ENCODE measurements at regions not wholly inside any gene's neighbourhood (a gene's known extent, or its start where the extent isn't known, plus 50 kb on each side); places are given as distances from the start of the nearest gene placed in this dataset.
"Not testable (repeated sequence)": the region's sequence is repeated elsewhere in the genome, so short reads cannot be mapped to it uniquely, and the experiment has no call there.

DNA sequence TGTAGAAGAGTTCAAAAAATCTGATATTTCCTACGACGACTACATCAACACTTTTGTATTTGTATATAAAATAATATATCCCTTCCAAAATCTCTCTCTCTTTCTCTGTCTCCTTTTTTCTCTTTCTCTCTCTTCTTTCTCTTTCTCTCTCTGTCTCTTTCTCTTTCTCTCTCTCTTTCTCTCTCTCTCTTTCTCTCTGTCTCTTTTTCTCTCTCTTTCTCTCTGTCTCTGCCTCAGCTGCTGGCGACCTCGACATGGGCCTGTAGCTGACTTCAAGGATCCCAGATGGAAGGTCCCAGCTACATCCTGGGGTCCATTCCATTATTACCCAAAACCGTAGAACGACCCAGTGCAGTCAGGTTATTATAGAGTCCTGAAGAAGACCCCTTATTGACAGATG lies 90.0 kb downstream of the CD24 start:
- no peak for DNase-seq (ENCODE audit: low read depth, low spot score)

DNA sequence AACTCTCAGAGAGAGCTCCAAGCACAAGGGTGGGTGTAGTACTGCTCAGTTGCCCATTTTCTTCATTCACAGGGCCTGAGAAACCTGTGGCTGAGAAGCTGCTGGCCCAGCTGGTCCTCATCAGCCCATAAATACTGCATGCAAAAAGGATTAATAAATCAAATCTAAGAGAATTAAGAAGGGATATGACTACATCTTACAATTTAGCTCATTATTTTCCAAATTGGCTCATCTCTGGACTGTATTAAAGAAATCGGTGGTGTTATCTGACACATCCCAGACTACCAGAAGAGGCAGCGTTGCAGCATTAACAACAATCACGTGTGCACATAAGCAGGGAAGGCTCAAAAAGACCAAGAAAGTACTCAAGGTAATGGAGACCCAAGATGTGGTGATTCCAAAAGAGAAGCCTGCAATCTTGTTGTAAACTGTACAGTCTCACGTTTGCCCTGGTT lies 90.7 kb downstream of the CD24 start:
- no peak for DNase-seq (ENCODE audit: low read depth, low spot score)

DNA sequence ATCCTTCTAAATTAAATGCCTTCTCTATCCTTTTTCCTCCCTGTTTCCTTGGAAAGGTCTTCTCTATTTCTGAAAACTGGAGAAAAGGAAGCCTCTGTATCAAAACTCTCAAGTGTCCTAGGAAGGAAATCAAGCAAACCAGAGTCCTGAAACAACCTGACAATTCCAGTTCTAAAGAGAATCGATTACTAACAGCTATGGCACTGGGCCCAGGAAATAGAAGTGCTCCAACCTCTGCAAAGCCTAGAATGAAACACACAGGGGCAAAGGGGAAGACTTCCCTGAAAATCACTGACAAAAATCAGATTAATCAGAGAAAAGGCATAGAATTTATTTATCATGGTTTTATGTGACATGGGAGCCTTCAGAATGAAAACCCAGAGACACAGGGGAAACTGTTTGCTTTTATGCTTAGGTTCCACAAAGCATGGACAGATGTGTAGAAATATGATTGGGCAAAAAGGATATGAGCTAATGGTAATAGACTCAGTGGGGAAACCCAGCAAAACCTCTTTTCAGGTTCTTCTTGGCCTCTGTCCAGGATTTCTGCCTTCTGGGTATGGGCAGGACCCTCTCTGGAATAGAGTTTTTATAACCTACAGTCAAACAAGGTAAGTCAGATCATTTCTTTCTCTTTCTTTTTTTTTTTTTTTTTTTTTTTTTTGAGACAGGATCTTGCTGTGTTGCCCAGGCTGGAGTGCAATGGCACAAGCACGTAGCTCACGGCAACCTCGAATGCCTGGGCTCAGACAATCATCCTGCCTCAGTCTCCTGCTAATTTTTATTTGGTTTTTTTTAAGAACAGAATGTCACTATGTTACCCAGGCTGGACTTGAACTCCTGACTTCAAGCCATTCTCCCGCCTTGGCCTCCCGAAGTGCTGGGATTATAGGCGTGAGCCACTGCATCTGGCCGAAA lies 91.7 kb downstream of the CD24 start:
- no peak for DNase-seq (ENCODE audit: low read depth, low spot score)

DNA sequence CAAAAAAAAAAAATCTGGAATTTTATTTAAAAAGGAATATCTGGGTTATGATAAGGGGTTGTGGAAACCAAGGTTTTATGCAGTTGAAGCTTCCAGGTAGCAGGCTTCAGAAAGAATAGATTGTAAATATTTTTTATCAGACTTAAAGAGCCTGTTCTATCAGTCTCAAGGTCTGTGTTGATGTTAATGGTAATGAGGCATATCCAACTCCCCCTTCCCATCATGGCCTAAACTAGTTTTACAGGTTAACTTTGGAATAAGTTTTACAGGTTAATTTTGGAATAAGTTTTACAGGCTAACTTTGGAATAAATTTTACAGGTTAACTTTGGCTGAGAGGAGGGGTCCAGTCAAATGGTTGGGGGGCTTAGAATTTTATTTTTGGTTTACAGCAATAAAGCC lies 92.4 kb downstream of the CD24 start:
- no peak for DNase-seq (ENCODE audit: low read depth, low spot score)

DNA sequence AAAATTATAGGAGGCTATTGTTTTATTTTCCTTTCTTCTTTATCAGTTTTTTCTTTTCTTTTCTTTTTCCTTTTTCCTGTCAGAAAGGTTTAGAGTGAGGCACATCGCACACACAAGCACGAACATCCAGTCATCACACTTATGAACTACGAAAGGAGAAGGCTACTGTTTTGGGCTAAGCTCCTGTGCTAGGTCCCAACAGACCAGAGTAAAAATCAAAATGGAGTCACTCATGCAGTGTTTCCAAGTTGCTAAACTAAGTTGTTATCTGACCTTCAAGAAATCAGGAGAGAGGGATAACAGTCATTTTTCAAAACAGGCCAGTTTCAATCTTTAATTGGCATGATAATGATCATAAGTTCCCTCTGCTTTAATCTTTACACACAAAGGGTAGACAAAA lies 93.6 kb downstream of the CD24 start:
- DNase-seq (ENCODE audit: low read depth, low spot score), result no peak

DNA sequence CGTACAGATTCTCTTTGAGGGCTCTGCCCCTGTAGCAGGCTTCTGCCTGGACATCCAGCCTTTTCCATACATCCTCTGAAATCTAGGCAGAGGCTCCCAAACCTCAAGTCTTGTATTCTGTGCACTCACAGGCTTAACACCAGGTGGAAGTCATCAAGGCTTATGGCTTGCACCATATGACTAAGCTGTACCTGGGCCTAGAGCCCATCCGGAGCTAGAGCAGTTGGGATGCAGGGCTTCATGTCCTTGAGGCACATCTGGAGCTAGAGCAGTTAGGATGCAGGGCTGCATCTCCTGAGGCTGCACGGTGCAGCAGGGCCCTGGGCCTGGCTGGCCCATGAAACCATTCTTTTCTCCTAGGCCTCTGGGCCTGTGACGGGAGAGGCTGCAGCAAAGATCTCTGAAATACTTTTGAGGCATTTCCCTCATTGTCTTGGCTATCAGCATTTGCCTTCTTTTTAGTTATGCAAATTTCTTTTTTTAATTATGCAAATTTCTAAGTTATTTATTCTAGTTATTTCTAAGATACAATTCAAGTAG lies 98.7 kb downstream of the CD24 start:
- DNase-seq (ENCODE audit: low read depth, low spot score), result no peak

DNA sequence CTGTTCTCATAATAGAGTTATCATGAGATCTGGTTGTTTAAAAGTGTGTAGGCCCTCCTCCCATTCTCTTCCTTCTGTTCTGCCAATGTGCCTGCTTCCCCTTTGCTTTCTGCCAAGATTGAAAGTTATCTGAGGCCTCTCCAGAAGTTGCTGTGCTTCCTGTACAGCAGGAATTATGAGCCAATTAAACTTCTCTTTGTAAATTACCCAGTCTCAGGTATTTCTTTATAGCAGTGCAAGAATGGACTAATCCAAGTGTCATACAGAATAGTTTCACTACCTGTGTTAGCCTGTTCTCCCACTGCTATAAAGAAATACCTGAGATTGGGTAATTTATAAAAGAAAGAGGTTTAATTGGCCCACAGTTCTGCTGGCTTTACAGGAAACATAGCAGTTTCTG lies 100.0 kb downstream of the CD24 start:
- DNase-seq (ENCODE audit: low read depth, low spot score), result no peak

DNA sequence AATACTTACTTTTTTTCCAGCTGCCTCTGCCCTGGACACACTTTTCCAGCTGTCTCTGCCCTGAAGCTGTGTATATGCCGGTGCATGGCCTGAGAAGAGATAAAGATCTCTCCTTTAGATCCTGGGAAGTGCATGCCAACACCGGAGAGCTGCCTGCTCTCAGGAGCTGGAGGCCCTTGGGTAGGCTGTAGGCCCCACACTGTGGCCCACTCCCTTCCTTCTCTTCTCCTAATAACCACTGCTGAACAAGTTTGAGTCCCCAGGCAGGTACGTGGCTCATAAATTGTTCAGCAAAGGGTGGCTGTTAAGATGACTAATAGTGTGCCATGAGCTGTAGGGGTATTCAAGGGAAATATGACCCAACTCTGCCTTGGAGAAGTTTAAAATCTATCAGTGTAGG lies 102.5 kb downstream of the CD24 start:
- DNase-seq (ENCODE audit: low read depth, low spot score), result no peak

DNA sequence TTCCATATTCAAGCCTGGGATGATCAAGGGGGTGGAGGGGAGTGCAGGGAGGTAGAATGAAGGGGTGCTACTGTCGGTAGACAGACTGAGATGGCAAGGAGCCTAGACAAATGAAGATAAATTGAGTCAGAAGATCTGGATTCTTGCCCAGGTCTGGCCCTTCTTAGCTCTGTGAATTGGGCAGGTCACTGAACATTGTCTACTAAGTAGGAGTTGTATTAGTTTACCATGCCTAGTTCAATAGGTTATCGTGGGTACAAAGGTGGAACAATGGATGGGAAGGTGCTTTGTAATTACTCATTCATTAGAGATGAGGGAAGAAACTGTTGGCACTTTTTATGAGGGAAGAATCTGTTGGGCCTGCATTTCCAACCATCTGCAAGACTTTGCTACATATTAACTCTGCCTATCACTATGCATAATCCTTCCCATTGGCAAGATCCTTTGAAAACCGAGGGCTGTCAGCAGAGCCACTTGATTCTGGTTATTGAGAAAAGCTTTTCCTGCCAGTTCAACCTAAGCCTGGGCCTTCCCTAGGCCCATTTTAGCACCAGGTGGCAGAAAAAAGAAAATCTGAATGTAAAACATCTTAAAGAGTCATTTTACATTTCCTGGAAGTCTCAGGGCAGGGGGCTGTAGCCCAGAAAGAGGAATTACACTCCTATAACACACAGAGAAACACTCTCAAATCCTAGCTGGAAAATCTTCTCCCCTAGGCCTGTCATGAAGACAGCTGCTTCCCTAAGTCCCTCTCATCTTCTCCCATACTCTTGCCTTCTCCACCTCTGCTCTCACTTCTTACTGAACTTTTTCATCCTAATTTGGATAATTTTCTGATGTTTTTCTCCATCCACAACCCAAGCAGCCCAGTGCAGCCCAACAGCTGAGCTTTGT lies 103.5 kb downstream of the CD24 start:
- no peak for DNase-seq (ENCODE audit: low read depth, low spot score)

DNA sequence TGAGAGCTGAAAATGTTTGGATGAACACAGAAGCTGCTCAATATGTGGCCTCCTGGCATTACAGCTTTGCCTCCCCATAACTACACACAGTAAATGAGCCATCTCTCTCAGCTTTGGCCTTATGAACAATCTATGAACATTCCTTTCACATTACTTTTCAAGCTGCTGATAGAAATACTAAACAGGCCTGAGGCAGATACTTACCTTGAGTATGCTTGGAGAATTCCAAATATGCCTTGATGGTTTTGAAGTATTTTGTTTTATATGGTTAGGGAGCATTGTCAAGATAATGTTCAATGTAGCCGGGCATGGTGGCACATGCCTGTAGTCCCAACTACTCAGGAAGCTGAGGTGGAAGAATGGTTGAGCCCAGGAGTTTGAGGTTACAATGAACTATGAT lies 104.5 kb downstream of the CD24 start:
- no peak for DNase-seq (ENCODE audit: low read depth, low spot score)

DNA sequence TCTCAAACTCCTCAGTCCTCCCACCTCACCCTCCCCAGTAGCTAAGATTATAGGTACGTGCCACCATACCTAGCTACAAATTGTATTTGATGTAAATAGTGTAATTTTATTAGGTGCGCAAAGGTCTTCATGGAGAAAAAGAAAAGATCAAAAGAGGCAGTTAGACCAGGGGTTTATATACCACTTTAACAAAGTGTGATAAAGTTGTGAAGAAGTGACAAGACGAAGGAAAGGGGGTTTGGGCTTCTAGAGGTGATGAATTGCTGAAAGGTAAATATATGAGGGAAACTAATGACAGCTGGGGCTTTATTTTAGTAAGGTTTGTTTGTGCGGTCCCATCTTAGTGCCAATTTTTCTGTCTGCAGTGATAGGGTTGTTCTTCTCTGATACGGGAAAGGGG lies 105.3 kb downstream of the CD24 start:
- DNase-seq (ENCODE audit: low read depth, low spot score), result no peak

DNA sequence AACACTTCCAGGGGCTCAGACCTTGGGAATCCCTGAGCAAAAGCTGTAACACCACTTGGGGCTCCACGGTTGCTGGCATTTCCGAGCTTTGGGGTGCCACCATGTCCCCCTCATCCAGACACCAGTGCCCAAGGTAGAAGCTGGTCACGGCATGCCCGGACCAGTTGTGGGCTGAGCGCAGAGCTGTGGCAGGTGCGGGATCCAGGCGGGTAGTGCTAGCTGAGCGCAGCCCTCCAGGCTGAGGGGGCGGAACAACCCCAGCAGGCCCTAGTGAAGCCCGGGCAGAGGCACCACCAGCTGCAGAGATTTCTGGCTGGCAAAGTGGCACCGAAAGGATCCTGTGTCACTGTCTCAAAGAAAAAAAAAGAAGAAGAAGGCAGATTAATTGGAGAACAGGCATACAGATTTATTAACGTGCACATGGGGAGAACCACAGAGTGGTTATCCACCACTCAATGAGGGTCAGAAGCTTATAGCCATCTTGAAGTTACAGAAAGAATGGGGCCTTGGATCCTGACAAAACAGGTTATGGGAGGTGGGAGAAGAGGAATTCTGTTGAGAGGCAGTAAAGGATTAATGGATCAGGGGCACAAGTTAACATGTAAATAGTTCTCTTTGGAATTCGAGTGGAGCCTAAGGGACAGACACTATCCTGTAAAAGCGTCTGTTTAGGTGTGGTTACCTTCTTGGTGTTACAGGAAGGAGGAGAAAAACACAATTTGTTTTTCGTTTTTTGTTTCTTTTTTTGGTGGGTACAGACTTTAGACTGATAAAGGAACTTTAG lies 107.5 kb downstream of the CD24 start:
- DNase-seq (ENCODE audit: low read depth, low spot score), result no peak

DNA sequence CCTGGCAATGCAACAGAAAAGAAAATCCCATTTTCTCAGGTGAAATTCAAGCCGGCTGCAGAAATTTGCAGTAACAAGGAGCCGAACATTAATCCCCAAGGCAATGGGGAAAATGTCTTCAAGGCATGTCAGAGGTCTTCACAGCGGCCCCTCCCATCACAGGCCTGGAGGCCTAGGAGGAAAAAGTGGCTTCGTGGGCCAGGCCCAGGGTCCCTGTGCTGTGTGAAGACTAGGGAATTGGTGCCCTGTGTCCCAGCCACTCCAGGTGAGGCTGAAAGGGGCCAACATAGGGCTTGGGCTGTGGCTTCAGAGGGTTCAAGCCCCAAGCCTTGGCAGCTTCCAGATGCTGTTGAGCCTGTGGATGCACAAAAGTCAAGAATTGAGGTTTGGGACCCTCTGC lies 111.7 kb downstream of the CD24 start:
- no peak for DNase-seq (ENCODE audit: low read depth, low spot score)

DNA sequence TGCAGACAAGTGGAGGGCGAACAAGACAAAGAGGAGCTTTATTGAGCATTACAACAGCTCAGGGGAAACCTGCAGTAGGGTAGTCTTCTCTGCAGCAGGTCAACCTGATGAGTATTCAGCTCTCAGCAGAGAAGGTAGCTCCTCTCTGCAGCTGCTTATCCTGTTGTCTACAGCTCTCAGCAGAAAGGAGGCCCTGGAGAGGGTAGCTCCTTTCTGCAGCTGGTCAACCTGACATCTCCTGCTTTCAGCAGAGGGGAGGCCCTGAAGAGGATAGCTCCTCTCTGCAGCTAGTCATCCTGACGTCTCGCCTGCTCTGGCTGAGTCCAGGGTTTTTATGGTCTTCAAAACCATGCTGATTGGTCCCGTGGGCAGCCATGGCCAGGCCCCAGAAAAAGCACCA lies 113.6 kb downstream of the CD24 start:
- no peak for DNase-seq (ENCODE audit: low read depth, low spot score)

DNA sequence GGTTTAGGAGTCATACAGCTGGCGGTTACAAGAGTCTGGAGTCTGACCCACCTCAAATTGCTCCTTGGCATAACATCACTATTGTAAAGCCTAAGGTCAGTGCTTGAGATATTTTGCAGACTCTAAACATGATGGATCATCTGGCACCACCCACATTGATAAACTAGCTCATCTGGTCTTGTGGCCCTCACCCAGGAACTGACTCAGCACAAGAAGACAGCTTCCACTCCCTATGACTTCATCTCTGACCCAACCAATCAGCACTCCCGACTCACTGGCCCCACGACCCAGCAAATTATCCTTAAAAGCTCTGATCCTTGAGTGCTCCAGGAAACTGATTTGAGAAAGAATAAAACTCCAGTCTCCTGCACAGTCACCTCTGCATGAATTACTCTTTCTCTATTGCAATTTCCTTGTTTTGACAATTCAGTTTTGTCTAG lies 115.9 kb downstream of the CD24 start:
- DNase-seq (ENCODE audit: low read depth, low spot score), result no peak

DNA sequence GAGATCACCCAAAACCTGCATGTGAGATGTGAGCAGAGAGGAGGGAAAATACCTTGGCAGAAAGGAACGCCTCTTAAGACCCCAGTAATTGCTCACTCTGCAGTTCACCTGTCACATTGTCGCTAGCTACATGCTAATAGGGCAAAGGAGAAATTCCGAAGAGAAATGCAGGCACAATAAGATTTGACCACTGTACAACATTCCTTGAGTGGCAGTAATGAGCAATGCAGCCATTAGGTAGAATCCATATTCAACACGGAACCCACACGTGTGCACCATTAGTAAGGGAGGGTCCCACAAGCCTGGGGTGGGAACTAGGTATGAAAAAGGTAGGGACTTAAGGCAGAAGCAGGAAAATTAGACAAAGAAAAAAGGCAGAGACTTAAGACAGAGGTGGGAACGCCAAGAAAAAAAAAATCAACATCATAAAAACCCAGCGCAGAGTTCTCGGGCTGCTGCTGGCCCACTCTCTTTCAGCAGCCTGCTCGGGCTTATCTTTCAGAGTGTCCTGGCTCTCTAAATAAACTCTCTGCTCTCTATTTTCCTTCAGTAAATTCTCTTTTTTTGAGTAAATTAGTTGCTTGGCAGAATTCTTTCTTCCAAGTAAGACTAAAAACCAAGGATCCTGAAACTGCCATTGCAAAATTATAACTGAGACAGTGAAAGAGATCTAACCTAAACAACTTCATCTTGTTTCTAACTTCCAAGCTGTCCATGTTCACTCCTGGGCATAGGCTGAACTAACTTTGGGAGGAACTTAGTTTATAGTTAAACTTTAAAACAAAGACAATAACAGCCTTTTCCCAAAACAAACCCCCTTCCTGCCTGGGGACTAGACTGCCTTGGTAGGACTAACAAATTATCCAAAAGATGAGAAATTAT lies 116.5 kb downstream of the CD24 start:
- no peak for DNase-seq (ENCODE audit: low read depth, low spot score)

DNA sequence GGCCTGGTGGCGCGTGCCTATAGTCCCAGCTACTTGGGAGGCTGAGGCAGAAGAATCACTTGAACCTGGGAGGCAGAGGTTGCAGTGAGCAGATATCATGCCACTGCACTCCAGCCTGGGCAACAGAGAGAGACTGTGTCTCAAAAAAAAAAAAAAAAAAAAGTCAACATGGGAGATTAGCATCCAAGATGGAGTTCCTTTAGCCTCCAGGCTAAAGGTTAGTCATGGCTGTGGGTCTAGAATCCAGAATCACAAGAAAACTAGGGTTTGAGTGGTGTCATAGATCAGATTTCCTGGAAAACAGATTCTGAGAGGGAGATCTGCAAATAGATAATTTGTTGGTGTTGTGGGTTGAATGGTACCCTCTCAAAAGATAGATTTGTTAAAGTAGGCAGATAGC lies 117.2 kb downstream of the CD24 start:
- DNase-seq (ENCODE audit: low read depth, low spot score), result not testable (repeated sequence)

DNA sequence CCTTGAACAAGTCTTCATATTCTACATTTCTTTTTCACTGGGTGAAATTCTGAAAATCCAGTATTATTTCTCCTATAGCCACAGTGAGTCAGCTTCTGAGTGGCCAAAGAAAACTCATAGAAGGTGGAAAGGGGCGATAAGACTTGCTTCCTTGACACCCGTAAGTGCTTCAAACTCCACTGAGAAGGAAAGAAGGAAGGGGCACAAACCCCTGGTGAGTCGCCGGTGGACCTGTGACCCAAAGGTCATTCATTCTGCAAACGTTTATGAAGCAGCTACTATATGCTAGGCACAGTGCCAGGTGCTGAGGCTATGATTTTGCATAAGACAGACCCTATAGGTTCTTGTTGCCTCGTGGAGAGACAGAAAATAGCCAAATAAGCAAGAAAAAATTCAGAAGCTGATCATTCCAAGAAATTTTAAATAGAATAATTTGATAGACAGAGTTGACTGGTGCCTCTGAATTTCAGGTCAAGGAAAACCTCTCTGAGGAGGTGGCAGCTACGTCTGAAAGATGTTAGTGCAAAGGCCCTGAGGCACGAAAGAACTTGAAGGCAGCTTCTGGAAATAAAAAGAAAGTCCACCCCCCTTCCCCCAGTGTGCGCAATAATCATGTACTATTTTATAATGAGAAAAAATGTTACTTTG lies 118.2 kb downstream of the CD24 start:
- no peak for DNase-seq (ENCODE audit: low read depth, low spot score)

DNA sequence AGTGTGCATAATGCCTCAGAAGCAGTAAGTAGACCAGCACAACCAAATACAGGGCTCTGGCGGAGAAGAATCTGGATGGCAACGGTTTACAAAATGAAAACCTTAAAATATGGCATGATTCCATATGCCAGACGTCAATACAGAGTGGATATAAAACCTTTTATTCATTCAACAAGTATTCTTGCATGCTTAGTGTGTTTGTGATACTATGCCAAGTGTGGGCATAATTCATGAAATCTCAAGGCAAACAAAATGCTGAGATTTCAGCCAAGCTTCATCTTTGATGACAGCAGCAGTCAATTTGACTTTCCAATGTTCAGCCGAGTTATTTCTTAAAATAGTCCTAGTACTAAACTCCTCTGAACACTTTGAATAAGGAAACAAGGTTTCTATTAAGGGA lies 119.4 kb downstream of the CD24 start:
- no peak for DNase-seq (ENCODE audit: low read depth, low spot score)
